Muscle layer of duodenum (tissue), 2 donors: ENCODE measurements at regions not wholly inside any gene's neighbourhood (a gene's known extent, or its start where the extent isn't known, plus 50 kb on each side); places are given as distances from the start of the nearest gene placed in this dataset.

Experiments
- H3K27ac ChIP-seq: one replicate; pipeline ENCODE4 v1.7.0; 2013; ENCODE audit warnings: mild to moderate bottlenecking, low read length
- H3K27me3 ChIP-seq: one replicate; pipeline ENCODE4 v1.7.0; 2013; ENCODE audit warnings: low read depth, mild to moderate bottlenecking, control low read depth, low read length
- H3K36me3 ChIP-seq, 2 donors: one replicate each; pipeline ENCODE4 v1.7.0; 2013; ENCODE audit warnings: low read length in 2 of 2, control low read depth in 1 of 2, mild to moderate bottlenecking in 1 of 2; ENCODE audit not compliant: insufficient read depth in 2 of 2, control insufficient read depth in 1 of 2
- H3K4me1 ChIP-seq, 2 donors: one replicate each; pipeline ENCODE4 v1.7.0; 2013; ENCODE audit warnings: low read length in 2 of 2, mild to moderate bottlenecking in 2 of 2, control low read depth in 1 of 2, moderate library complexity in 1 of 2; ENCODE audit not compliant: insufficient read depth in 2 of 2, control insufficient read depth in 1 of 2
- H3K4me3 ChIP-seq, 2 donors: one replicate each; pipeline ENCODE4 v1.7.0; 2013; ENCODE audit warnings: low read length in 2 of 2, low read depth in 1 of 2, mild to moderate bottlenecking in 1 of 2
- H3K9me3 ChIP-seq, 2 donors: one replicate each; pipeline ENCODE4 v1.7.0; 2013; ENCODE audit warnings: low read length in 2 of 2, control low read depth in 1 of 2, mild to moderate bottlenecking in 1 of 2; ENCODE audit not compliant: control insufficient read depth in 1 of 2
- donor health status: healthy.

DNA sequence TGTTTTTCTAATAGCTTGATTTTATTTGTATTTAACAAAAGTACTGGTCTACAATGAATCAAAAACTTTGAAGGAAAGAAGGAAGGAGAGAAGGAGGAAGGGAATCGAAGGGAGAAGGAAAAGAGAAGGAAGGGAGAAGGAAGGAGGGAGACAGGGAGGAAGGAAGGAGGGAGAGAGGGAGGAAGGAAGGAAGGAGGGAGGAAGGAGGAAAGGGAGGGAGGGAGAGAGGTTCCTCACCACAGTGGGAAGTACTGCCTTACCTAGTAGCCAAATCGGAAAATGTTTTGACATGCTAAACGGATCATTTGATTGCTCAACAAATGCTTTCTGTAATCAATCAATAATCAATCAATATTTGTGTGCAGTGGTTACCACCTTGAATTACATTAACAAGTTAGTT, 225.8 kb upstream of the CELF2 start:
- Histone ChIP-seq H3K4me3 (no peak overlapping the region), H3K9me3 (no peaks in the 10 kb centered on the region), H3K27ac (no peak overlapping the region), H3K27me3 (no peaks in the 10 kb centered on the region), H3K36me3 (no peaks in the 10 kb centered on the region), H3K4me1 (no peaks in the 10 kb centered on the region)

DNA sequence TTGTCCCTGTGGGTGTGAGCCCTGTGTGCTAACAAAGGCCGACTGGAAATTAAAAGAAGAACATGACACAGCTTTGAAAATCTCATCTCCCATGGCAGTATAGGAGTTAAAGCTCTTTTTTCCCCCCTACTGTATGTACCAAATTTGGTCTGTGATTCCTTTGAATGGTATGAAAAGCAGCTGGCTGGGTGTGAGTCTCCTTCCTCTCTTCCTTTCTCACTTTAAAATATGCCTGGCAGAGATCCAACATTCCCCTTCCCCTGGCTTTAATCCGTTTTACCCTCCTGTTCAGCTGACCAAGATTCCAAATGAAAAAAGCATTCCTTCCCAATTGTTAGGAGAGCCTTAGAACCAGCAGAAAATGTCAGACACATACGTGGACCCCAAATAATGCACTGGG, 225.0 kb upstream of the CELF2 start:
- Histone ChIP-seq H3K9me3 (no peaks in the 10 kb centered on the region), H3K36me3 (no peaks in the 10 kb centered on the region), H3K27me3 (no peaks in the 10 kb centered on the region), H3K4me3 (no peak overlapping the region), H3K4me1 (peaks cover 0 to 5% of the 10 kb centered on the region in 2 donors), H3K27ac (peak overlapping the region; percentile 27)

- Histone ChIP-seq H3K4me1 (peaks cover 0 to 7% of the 10 kb centered on the region in 2 donors), H3K4me3 (no peak overlapping the region), H3K27ac (no peak overlapping the region)
These were observed 223.6 kb upstream of the CELF2 start for GRCh38 chr10:10794046-10794445.

GRCh38 chr10:10794791-10795191, 222.9 kb upstream of the CELF2 start:
- H3K9me3 ChIP-seq = no peaks in the 10 kb centered on the region
- H3K27ac ChIP-seq = no peak overlapping the region
- H3K4me1 ChIP-seq = peaks cover 0 to 7% of the 10 kb centered on the region in 2 donors
- H3K27me3 ChIP-seq = no peaks in the 10 kb centered on the region
- no peaks in the 10 kb centered on the region for H3K36me3 ChIP-seq
- H3K4me3 ChIP-seq = no peak overlapping the region

More at GRCh38 chr10:10794046-10794445, 223.6 kb upstream of the CELF2 start:
- Histone ChIP-seq H3K27me3 (no peaks in the 10 kb centered on the region), H3K36me3 (no peaks in the 10 kb centered on the region), H3K9me3 (no peaks in the 10 kb centered on the region)

- H3K4me1 ChIP-seq = peaks cover 0 to 7% of the 10 kb centered on the region in 2 donors
- no peaks in the 10 kb centered on the region for H3K9me3 ChIP-seq
- no peaks in the 10 kb centered on the region for H3K27me3 ChIP-seq
- peak overlapping the region; percentile 7 to 54 for H3K4me3 ChIP-seq
- H3K27ac ChIP-seq = peak overlapping the region; percentile 92
- H3K36me3 ChIP-seq = no peaks in the 10 kb centered on the region
These were observed 221.5 kb upstream of the CELF2 start for GRCh38 chr10:10796061-10796773.

GRCh38 chr10:10796774-10797415, 220.8 kb upstream of the CELF2 start:
- Histone ChIP-seq H3K9me3 (no peaks in the 10 kb centered on the region), H3K4me3 (peak overlapping the region; percentile 7 to 54), H3K4me1 (peaks cover 0 to 7% of the 10 kb centered on the region in 2 donors), H3K36me3 (no peaks in the 10 kb centered on the region), H3K27me3 (no peaks in the 10 kb centered on the region), H3K27ac (peak overlapping the region; percentile 92)

DNA sequence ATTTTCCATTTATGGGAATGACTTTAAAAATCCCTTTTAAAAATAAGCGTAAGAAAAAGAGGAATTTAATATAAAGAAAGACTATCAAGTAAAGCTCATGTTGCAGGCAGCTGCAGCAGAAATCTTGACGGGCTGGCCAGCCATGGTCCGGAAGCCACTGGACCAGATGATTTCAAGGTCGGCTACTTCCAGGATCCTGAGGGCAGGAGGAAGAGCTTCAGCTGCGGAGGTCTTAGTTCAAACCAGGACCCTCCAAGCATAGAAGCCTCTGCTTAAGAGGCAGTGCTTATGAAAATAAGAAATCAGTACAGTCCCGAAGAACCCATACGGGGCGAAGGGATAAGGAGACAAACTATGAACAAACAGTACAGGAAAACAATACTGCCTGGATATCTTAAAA, 220.2 kb upstream of the CELF2 start:
- Histone ChIP-seq H3K4me3 (peak overlapping the region; percentile 7 to 54), H3K36me3 (no peaks in the 10 kb centered on the region), H3K27ac (peak overlapping the region; percentile 92), H3K9me3 (no peaks in the 10 kb centered on the region), H3K4me1 (peaks cover 0 to 7% of the 10 kb centered on the region in 2 donors), H3K27me3 (no peaks in the 10 kb centered on the region)

DNA sequence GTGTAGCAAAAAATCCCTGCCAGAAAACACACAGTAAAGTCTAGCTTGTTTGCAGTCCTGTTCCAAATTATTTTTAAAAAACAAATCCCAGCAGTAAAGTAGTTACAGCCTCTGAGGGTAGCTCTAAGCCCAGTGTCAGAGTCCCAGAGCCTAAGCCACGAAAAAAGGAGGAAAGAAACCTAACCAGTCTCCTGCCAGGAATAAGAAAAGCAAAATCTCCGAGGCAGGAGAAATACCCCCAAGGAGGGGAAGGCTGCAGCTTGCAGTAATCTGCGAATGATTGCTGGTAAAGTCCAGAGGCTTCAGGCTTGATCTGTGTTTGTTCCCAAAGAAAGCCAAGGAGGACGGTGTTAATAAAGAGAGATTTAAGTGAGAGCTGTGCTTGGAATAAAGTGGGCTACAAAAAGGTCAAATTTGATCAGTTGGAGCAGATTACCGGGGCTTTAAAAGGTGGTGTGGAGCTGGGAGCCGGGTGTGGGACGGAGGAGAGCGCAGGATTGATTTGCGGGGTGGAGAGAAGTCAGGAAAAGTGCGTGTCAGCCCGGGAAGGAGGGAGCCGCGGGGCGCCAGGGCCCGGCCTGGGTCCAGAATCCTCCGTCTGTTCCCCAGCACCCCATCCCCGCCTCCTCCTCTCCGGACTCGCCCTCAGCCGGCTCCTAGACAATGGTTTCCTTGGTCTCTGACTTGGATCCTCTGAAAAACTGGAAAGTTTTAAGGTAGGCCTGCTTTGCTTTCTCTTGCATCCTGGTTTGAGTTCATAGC, 219.4 kb upstream of the CELF2 start:
- H3K36me3 ChIP-seq = no peaks in the 10 kb centered on the region
- H3K4me3 ChIP-seq = peak overlapping the region; percentile 54
- H3K27me3 ChIP-seq = no peaks in the 10 kb centered on the region
- H3K4me1 ChIP-seq = peaks cover 0 to 12% of the 10 kb centered on the region in 2 donors
- H3K9me3 ChIP-seq = no peaks in the 10 kb centered on the region
- H3K27ac ChIP-seq = peak overlapping the region; percentile 92

DNA sequence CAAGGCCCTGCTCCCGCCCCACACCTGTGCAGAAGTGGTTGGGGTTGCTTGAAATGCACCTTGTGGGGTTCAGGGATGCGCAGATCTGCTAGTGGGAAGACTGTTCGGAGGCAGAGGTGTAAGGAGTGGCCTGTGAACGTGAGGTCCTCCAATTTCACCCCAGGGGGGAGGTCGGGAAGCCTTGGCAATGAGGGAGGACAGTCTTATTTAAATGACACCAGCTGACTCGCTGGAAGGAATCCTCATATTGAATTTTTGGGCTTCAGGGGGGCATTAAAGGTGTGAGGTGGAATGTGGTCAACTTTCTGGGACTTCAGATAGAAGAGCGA, 218.8 kb upstream of the CELF2 start:
- Histone ChIP-seq H3K9me3 (no peaks in the 10 kb centered on the region), H3K4me1 (peaks cover 0 to 12% of the 10 kb centered on the region in 2 donors), H3K27ac (peak overlapping the region; percentile 92), H3K36me3 (no peaks in the 10 kb centered on the region), H3K27me3 (no peaks in the 10 kb centered on the region), H3K4me3 (peak overlapping the region; percentile 54)

- Histone ChIP-seq H3K9me3 (no peaks in the 10 kb centered on the region), H3K27ac (peak overlapping the region; percentile 25), H3K27me3 (no peaks in the 10 kb centered on the region), H3K36me3 (no peaks in the 10 kb centered on the region), H3K4me1 (peaks cover 0 to 12% of the 10 kb centered on the region in 2 donors), H3K4me3 (no peak overlapping the region)
These were observed 216.7 kb upstream of the CELF2 start for GRCh38 chr10:10800961-10801360.

GRCh38 chr10:10803278-10803677, 214.4 kb upstream of the CELF2 start:
- Histone ChIP-seq H3K27me3 (no peaks in the 10 kb centered on the region), H3K4me1 (peaks cover 4 to 13% of the 10 kb centered on the region in 2 donors), H3K9me3 (no peaks in the 10 kb centered on the region), H3K4me3 (no peak overlapping the region), H3K27ac (no peak overlapping the region), H3K36me3 (no peaks in the 10 kb centered on the region)
